BE2C (cell line): ENCODE measurements at regions not wholly inside any gene's neighbourhood (a gene's known extent, or its start where the extent isn't known, plus 50 kb on each side); places are given as distances from the start of the nearest gene placed in this dataset.

Experiments used
- DNase-seq: peaks from one replicate; pipeline ENCODE4 v3.0.0-alpha.2; 2020
- H3K27me3 ChIP-seq: fragments of 250-450 bp; sonication (Bioruptor Pico); 2 replicates; pipeline ENCODE4 v1.5.1; 2020; ENCODE audit warnings: mild to moderate bottlenecking
- H3K36me3 ChIP-seq: fragments of 250-450 bp; sonication (Bioruptor Pico); 2 replicates; pipeline ENCODE4 v1.5.1; 2020; ENCODE audit warnings: mild to moderate bottlenecking
- H3K4me1 ChIP-seq: fragments of 250-450 bp; sonication (Bioruptor Pico); 2 replicates; pipeline ENCODE4 v1.5.1; 2020
- H3K4me3 ChIP-seq: 2 replicates; pipeline ENCODE4 v1.5.1; 2011; ENCODE audit warnings: low read depth, low read length
- H3K9me3 ChIP-seq: fragments of 250-450 bp; sonication (Bioruptor Pico); 2 replicates; pipeline ENCODE4 v1.5.1; 2020
- CTCF ChIP-seq: IDR thresholded peaks from 2 replicates; pipeline ENCODE4 v1.5.1; 2012; ENCODE audit warnings: mild to moderate bottlenecking, low read depth, low read length

- peaks cover 4% of the 10 kb centered on the region; the same call in 1 of the 2 replicates for H3K9me3 ChIP-seq
- H3K4me1 ChIP-seq: no peaks in the 10 kb centered on the region
- no peak for TF ChIP-seq CTCF
- DNase-seq: no peak
- no peak overlapping the region for H3K4me3 ChIP-seq
- no peaks in the 10 kb centered on the region for H3K36me3 ChIP-seq
- H3K27me3 ChIP-seq: no peaks in the 10 kb centered on the region; the same call in 1 of the 2 replicates
These were observed 213.5 kb upstream of the TAPT1 start for GRCh38 chr4:16439768-16440167.

GRCh38 chr4:16438986-16439385 lies 212.7 kb upstream of the TAPT1 start:
- Histone ChIP-seq H3K4me1 (no peaks in the 10 kb centered on the region), H3K4me3 (no peak overlapping the region), H3K27me3 (no peaks in the 10 kb centered on the region; the same call in 1 of the 2 replicates), H3K36me3 (no peaks in the 10 kb centered on the region), H3K9me3 (peaks cover 4% of the 10 kb centered on the region; the same call in 1 of the 2 replicates)
- DNase-seq: no peak
- no peak for TF ChIP-seq CTCF

- no peak for DNase-seq
- H3K27me3 ChIP-seq: no peaks in the 10 kb centered on the region; the same call in 1 of the 2 replicates
- no peak overlapping the region for H3K4me3 ChIP-seq
- no peaks in the 10 kb centered on the region for H3K36me3 ChIP-seq
- peaks cover 4% of the 10 kb centered on the region; the same call in 1 of the 2 replicates for H3K9me3 ChIP-seq
- H3K4me1 ChIP-seq: no peaks in the 10 kb centered on the region
- TF ChIP-seq CTCF: no peak
These were observed 211.6 kb upstream of the TAPT1 start for GRCh38 chr4:16437836-16438235.

- TF ChIP-seq CTCF: no peak
- Histone ChIP-seq H3K27me3 (no peaks in the 10 kb centered on the region), H3K9me3 (no peaks in the 10 kb centered on the region; the same call in 1 of the 2 replicates), H3K36me3 (no peaks in the 10 kb centered on the region), H3K4me1 (no peaks in the 10 kb centered on the region; the same call in 1 of the 2 replicates), H3K4me3 (no peak overlapping the region)
- DNase-seq: no peak
These were observed 205.6 kb upstream of the TAPT1 start for GRCh38 chr4:16431866-16432265.

- no peaks in the 10 kb centered on the region for H3K36me3 ChIP-seq
- H3K4me3 ChIP-seq: no peak overlapping the region
- no peak for TF ChIP-seq CTCF
- DNase-seq: no peak
- no peaks in the 10 kb centered on the region for H3K27me3 ChIP-seq
- no peaks in the 10 kb centered on the region for H3K4me1 ChIP-seq
- no peaks in the 10 kb centered on the region for H3K9me3 ChIP-seq
These were observed 192.5 kb upstream of the TAPT1 start for GRCh38 chr4:16418814-16419213.

- Histone ChIP-seq H3K36me3 (no peaks in the 10 kb centered on the region), H3K4me3 (no peak overlapping the region), H3K4me1 (no peaks in the 10 kb centered on the region), H3K27me3 (no peaks in the 10 kb centered on the region), H3K9me3 (no peaks in the 10 kb centered on the region)
- no peak for TF ChIP-seq CTCF
- DNase-seq: no peak
These were observed 190.9 kb upstream of the TAPT1 start for GRCh38 chr4:16417198-16417597.
